SKM-1 (cell line): ENCODE measurements at regions not wholly inside any gene's neighbourhood (a gene's known extent, or its start where the extent isn't known, plus 50 kb on each side); places are given as distances from the start of the nearest gene placed in this dataset.

ENCODE experiments used
- DNase-seq: peaks from one replicate; lab custom pipeline; 2025; ENCODE audit not compliant: unreplicated experiment; lab: John Stamatoyannopoulos, UW

DNA sequence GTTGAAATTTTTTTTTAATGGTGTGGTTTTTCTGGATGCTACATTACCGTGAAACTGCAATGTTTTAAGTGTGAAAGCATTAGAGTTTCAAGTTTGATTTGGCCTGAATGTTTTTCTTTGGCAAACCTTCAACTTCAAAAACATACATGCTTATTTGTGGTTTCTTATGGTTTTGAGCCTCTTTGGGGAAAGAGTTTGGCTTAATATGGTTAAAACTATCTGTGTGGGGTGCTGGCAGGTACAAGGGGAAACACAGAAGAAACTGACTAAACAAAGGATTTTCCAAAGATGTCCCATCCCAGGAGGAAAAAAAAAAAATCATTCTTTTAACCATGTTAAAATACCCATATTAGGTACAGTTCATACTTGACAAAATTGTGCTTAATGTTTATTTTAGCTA, 121.1 kb downstream of the HGF start:
- DNase-seq = no peak

DNA sequence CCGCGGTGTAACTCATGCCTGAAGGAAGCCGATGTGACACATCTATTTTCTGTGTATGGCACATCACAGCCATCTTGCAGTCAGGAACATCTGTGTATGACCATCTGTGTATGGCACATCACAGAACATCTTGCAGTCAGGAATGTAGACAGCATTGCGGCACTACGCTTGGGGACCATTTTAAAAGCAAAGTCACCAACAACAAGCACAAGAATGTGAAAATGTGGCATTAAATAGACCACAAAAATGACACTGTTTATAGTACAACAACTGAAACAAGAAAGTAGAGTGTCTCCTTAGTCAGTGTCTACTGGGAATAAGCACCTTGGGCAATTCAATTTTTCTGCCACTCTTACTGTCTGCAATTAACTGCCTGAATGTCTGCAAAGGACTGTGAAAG, 124.4 kb downstream of the HGF start:
- no peak for DNase-seq

DNA sequence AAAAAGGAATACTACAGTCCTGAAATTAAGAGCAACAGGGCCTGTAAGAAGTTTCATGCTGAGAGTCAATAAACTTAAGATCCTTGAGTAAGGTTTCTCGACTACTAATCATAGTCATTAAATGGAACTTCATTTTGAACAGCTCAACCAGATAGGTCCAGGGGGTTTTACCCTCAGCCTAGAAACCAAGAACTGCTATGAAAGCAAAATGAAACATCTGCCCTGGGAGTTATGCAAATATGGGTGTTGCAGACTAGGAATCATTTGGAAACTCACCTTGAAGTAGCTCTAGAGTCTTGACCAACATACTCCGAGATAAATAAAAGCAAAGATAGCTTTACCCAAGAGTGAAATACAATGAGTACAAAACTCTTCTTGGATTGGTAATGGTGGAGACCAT, 128.0 kb downstream of the HGF start:
- no peak for DNase-seq

DNA sequence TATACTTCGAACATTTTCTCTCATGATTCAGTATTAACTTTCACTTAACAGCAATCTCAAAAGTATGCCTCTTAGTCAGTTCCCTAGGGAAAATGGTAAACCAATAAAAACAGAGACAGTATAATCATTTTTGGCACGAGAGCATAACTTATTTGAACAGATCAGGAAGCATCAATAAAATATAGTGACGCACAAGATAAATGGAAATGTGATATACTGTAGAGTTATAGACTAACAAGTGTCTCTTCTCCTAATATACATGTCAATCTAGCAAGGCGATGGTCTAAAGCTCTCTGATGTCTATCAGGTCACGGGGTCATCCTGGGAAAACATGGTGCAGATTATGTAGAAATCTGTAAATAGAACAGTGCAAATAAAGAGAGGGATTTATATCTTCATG, 131.6 kb downstream of the HGF start:
- no peak for DNase-seq

DNA sequence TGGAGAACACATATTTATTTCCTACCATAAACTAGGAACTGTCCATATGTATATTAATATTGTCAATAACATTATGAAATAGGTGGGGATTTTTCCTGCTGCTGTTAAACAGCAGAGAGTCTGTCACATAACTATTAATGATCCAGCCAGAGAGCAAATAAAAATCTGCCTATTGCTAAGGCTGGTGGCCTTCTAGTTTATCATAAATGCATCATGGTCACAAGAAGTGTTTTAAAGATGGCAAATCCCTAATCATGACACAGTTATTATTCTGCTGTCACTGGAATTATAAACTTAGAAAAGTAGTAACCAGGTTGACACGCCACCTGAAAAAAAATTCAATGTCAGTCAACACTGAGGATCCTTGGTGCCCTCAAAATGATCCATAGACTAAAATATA, 132.3 kb downstream of the HGF start:
- no peak for DNase-seq

DNA sequence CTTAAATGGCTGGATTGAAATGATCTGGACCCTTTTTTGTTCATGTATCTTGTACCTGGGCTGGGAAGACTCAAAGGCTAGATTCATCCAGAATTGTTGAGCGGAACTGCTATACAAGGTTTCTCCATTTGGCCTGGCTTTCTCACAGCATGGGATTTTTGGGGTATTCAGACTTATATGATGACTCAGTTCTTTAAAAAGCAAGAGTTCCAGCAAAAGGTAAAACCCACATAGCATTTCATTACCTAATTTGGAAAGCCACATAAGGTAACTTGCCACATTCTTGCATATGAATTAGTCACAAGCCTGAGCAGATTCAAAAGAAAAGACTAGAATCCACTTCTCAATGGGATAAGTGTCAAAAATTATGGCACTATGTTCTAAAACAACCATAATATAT, 137.4 kb downstream of the HGF start:
- no peak for DNase-seq

DNA sequence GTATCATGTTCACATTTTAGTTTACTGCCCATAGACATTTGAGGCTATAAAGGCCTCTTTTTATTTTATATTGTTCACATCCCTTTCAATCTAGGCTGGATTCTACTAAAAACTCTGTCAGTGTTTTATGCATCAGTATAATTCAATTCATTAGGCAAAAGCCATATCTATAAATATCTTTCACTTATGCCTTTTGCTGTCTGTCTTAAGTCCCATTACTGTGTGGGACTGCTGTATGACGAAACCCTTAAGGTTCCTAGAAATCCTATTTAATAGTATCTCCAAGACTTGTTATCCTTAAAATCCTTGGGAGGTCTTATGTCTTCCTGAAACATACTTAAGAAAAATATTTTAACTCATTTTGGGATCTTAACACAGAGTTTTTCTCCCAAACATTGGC, 139.2 kb downstream of the HGF start:
- DNase-seq = no peak

DNA sequence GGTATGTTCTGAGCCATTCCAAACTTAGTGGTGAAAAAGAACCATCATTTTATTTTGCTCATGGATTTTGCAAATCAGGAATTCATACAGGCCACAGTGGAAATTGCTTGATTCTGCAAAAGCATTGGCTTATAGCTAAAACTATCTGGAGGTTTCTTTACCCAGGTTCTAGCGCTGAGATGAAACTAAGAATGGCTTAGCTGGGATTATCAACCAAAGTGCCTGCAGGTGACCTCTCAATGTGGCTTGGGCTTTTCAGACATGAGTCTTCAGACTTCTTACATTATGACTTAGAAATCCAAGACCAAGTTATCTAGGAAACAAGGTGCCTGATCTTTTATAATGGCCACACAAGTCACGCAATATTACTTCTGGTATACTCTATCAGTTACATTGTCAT, 140.1 kb downstream of the HGF start:
- no peak for DNase-seq

DNA sequence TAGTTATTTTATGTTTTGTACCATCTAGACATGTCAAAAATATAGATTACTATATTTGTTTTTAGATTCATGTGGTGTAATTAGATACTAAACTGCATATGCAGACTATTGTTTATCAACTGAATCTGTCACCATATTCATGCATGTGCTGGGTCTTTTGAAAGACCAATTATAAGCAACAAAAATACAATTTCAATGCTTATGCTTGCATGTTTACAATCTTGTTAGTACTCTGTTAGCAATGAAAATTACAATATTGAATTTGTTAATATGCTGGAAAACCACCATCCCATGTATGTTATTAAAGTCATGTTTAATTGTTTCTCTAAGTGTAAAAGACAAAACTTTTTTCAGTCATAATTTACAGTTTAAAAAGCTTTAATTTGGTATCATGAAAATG, 140.9 kb downstream of the HGF start:
- no peak for DNase-seq

DNA sequence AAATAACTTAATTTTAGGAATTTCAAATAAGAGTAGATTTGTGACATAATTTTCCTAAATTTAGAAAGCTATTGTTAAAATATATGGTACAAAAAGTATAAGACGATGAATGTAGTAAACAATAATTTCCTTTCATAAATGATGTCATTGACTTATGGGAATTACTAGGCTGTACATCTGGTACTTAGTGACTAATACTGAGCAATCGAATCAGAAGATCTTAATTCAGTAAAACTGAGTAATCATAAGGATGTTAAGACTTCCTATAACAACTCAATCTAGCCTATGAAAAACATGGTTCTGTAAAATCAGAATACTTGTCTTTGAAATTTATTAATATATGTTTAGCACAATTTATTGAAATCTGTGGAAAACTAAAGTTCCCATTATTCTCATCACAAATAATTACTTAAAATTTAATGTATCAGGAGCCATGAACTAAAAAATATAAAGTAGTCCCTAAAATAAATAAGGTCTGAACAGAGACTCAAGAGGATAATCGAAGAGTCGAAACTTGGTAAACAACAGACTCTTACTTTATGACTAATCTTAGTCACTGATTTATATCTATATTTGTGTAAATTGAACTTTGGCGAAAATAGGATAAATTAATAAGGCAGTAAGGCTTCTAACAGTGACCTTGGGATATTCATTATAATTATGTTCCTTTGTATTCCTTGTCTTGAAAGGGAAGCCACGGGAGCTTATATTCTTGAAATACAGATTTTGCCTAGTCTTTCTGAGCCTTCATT, 142.1 kb downstream of the HGF start:
- DNase-seq = no peak

DNA sequence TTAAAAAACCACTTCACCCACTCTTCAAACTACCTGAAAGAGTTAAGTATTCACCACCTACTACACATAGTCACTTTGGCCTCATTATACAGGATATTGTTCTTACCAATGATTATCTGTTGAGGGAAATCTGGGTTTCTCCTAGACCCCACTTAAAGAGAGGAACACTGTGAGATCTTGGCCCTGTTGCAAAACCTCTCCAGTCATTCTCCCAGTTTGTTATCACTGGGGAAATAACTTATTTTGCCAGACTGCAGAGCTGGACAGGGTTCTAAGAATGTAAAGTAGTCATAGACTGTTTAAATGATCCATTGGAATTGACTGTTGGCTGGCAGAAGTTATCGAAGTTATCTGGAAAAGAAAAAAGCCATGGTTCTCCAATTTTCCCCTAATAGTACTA, 143.8 kb downstream of the HGF start:
- no peak for DNase-seq

DNA sequence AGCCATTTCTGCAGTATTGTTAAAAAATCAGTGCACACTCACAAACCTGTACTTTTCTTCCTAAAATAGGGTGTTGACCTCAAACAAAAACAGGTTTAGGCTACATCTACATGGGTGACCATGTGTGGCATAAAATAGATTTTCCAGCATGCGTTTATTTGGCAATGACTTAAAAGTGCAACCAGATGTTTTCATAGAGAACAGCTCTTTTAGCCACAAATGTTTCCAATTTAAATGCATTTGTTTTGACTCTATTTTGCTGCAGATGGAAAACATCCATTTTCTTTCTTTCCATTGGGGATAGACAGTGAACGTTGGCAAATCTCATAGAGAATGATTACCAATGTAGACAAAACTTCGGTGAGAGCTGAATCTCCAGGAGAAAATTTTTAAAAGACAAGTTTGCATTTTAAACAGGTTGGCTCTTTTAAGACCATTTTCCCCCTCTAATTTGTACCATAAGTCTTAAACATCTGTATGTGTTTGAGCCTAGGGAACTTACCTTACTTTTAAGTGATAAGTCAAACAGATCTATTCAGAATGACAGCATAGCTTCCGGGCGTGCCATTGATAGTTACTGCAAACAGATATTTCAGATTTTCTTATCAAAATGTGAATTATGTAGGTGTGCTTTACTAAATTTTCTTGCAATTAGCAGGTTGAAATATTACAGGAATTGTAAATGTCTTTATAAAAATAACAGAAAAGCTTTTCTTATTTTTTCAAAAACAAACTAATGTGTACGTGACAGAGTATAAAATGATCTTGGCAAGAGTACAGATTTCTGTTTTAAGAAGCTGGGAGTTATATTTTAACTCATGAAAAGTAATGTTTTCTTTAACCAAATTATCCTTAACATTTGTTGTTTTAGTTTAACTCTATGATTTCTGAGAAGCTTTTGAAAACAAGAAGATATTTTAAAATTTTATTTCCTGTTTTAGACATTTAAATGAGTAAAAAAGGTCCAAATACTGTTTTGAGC, 144.9 kb downstream of the HGF start:
- no peak for DNase-seq

DNA sequence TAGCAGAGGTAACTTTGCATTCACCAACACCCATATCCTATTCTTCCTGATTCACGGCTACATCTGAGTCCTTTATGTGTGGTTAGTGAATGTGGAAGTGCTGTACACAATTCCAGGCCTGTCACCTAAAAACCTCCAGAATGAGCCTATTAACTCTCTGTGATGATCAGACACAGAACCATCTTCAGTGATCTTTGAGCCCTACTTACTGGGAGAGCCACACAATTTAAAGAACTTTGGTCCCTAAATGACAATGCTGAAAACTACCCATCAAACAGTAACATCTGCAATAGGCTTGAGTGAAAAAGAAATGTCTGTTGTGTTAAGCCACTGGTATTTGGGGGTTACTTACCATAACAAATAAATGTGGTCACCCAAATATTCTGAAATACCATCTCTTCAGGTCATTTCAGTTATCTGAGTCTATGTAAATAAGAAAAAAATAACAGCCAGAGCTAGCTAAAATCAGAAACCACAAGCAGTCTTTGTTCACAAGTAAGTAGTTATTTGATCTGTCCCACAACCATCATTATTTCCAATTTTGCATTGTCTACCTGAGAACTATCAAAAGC, 145.7 kb downstream of the HGF start:
- DNase-seq = no peak

DNA sequence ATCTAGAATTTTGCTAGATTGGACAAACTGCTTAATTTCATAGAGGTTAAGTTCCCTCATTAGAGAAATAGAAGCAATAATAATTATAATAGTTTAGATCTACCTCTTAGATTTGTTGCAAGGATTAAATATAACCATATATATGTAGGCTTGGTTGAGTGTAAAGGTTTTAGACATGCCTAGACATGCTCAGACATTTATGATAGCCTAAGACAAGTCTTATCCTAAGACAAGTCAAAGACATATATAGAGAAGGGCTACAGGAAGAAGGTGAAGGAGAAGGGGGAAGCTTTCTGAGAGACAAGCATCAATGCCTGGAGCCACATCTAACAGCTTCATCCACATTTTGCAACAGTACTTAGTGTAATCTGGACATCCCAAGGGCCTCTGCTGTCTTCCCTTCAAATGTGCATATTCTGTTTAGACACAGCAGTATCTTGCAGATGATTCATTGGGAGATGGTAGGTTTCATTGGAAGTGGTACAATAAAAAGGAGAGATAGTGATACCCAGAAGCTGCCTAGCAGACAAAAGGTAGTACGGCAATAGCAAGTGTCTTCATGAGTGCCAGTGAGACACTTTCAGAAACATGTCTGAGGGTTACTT, 146.5 kb downstream of the HGF start:
- DNase-seq = no peak

DNA sequence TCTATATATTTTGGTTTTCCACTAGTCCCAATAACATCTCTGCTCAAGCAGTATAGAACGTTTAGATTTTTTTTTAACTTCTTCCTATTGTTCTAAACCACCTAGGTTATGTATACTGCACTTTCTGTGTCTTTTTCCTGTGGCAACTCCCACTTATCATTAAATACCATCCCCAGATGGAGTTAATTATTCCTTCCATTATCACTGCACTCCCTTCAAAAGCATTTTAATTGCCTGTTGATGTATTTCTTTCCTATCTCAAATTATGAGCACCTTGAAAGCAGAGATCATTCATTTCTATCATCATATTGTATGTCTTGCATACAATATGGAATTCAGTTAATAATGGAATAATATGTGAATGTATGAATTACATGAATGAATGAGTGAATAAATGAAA, 148.0 kb downstream of the HGF start:
- DNase-seq = no peak

DNA sequence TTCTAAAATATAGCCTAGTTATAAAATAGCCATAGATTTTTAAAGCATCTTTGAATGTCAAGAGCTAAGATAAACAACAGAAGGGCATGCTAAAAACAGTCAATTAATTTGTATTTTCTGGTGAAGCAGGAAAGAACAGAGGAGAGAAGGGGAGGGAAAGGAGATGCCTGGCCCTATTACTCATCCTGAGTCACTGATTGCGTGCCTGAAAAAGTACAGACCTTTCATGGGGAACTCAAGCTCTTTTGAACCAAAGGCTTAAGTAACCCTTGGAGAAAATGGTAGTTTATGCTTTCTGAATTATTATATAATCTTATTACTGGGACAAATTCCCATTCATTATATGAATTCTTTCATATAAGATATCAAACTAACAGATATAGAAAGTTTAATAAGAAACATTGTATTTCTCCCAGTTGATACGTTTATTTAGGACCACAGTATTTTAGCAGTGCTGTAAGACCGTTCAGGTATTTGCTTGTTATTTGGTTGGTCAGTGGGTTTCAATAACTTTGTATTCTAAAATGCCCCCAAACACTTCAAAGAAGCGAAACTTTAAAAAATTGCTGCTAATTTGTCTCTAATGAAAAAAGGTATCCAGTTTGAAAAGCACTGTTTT, 151.3 kb downstream of the HGF start:
- no peak for DNase-seq

DNA sequence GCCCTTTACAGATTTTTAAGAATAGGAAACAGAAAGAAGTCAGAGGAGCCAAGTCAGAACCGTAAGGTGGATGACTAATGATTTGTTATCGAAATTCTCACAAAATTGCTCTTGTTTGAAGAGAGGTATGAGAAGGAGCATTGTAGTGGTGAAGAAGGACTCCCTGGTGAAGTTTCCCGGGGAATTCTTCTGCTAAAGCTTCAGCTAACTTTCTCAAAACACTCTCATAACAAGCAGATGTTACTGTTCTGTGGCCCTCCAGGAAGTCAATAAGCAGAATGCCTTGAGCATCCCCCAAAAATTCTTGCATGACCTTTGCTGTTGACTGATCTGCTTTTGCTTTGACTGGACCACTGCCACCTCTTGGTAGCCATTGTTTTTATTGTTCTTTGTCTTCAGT, 152.9 kb downstream of the HGF start:
- no peak for DNase-seq

DNA sequence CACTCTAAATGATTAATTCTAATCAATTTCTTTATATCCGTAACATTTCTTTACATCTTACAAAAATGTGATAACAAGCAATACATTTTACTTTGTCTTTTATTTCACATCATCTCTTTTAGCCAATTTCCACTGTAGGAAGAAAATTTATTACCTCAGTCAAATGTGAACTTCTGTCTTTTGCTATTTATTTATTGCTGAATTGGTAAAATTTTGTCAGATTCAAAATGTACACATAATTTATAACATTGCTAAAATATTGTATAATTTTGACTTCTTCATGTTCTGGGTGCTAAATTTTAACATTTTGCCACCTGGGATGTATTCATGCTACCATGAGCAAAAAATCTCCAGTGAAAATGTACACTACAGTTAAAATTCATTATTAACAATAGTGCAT, 158.0 kb downstream of the HGF start:
- no peak for DNase-seq

DNA sequence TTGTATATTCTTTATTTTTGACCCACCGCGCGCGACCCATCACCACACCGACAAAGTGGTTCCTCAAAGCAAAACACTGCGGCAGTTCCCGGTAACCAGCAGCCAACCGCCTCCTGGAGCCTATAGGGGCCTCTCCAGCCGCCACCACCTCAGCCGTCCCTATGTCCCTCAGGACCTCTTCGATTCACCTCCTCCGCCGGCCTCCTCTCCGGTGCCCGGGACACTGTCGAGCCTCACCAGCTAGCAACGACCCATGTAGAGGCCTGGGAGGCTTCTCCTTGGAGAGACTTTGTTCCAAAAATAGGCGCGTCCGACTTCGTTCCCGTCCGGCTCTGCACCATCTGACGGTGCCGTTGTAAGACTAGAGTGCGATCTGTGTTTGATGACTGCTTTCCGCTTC, 158.8 kb downstream of the HGF start:
- no peak for DNase-seq

DNA sequence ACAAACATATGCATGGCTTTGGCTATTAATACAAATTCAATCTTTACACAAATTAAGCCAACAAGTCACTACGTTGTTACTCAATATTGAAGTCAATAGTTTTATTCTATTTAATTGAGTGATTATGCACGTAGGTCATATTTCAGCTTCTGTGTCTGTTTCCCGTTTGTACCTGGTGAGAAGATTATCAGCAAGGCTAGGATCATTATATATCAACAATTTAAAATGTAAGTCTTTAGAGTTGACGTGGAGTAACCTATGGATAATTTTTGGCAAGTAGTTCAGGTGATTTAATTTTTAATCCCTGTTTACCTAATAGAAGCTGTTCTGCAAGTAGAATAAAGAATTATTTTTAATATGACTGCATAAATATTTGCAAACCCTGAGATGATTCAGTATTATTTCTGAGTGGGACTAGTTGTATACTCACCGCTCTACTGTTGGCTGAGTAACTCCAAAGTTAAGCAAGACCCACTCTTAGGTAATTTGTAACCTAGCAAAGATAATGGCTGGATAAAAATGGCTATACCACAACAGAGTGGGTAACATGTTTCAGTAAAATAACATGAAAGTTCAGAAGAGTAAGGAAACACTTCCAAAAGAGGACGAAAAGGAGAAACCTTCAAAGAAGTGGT, 161.0 kb downstream of the HGF start:
- no peak for DNase-seq

DNA sequence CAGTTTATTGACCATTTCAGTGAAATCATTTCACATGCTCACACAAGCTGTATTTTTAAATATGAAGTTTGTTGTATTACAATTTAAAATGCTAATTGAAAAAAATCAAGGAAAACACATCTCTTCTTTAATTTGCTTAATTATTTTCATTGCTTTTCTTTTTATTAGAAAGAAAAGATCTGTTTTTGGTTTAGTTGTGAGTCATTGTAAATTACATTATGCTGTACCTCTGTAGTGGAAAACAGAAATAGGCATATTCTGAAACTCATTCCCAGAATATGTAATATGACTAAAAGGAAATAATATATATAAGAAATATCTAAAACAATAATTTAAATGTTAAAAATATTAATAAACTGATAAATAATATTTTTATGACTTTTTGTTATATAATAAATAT, 161.9 kb downstream of the HGF start:
- no peak for DNase-seq
